ENCODE measurements at regions not wholly inside any gene's neighbourhood (a gene's known extent, or its start where the extent isn't known, plus 50 kb on each side); places are given as distances from the start of the nearest gene placed in this dataset.

DNA sequence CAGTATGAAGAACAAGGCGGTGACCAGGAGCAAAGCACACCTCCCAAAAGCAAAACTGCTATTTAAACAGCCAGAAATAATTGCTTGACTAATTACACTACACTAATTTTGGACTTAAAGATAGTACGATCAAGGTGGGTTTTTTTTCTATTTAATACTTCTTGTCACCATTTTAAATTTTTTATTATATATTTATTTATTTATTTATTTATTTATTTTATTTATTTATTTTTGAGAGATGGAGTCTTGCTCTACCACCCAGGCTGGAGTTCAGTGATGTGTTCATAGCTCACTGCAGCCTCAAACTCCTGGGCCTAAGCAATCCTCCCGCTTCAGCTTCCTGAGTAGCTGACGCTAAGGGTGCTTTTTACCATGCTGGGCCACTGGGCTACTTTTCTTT is 146.2 kb upstream of the IRX1 start (continued):
- TF ChIP-seq ATF3 (IDR thresholded peaks at IDR 0.05; ENCODE audit: insufficient read depth, low read depth, low read length): no peak
- no peak for TF ChIP-seq RXRA (IDR thresholded peaks at IDR 0.05; ENCODE audit: insufficient read depth, low read depth, low read length)
- no peak for TF ChIP-seq JUN (IDR thresholded peaks at IDR 0.05; ENCODE audit: low read depth, low read length)
- no peak for TF ChIP-seq ATF2 (IDR thresholded peaks at IDR 0.05; ENCODE audit: low read length)
- TF ChIP-seq CHD7 (IDR thresholded peaks at IDR 0.05; ENCODE audit: insufficient replicate concordance, low read length): no peak
- no peak for TF ChIP-seq CREB1 (IDR thresholded peaks at IDR 0.05)
